H1 (cell line): ENCODE measurements at regions not wholly inside any gene's neighbourhood (a gene's known extent, or its start where the extent isn't known, plus 50 kb on each side); places are given as distances from the start of the nearest gene placed in this dataset.

ENCODE experiments used
- CTCF ChIA-PET: fragments of 300-600 bp; sonication (Branson Sonifier 250); formaldehyde crosslinking; loops from one replicate; lab custom pipeline; 2021; ENCODE audit not compliant: partially characterized antibody; lab: Charles Lee
- POLR2A ChIA-PET: fragments of 300-600 bp; sonication (Branson Sonifier 250); formaldehyde crosslinking; loops from one replicate; lab custom pipeline; 2021; ENCODE audit warnings: inconsistent platforms; ENCODE audit not compliant: partially characterized antibody; lab: Charles Lee
- DNase-seq, 2 experiments: peaks; one replicate each; pipeline versions ENCODE4 v3.0.0 to v3.0.0-alpha.2; 2010 to 2022; ENCODE audit warnings: low spot score in 2 of 2, low read depth in 1 of 2, mixed read lengths in 1 of 2
- FAIRE-seq: peaks from 2 replicates; lab custom pipeline; 2011; peaks lifted over from hg19 to GRCh38; lab: Jason Lieb, UNC
- H2AFZ ChIP-seq: 2 replicates; pipeline ENCODE4 v1.8.1; 2012; ENCODE audit warnings: low read length, inconsistent platforms
- H2AK5ac ChIP-seq: 2 replicates; pipeline ENCODE4 v1.6.1; 2013; ENCODE audit warnings: low read depth, low read length
- H2BK120ac ChIP-seq: replicated peaks from 2 replicates; pipeline ENCODE3; 2013; ENCODE audit warnings: low read depth, low read length, inconsistent platforms
- H2BK12ac ChIP-seq: 2 replicates; pipeline ENCODE4 v1.6.1; 2013; ENCODE audit warnings: low read depth, low read length
- H2BK15ac ChIP-seq: 2 replicates; pipeline ENCODE4 v1.6.1; 2013; ENCODE audit warnings: low read length
- H2BK20ac ChIP-seq: 2 replicates; pipeline ENCODE4 v1.6.1; 2013; ENCODE audit warnings: low read length
- H2BK5ac ChIP-seq: 2 replicates; pipeline ENCODE4 v1.6.1; 2013; ENCODE audit warnings: low read depth, low read length
- H3K14ac ChIP-seq: 2 replicates; pipeline ENCODE4 v1.6.1; 2013; ENCODE audit warnings: inconsistent platforms; ENCODE audit not compliant: insufficient read length
- H3K18ac ChIP-seq: 2 replicates; pipeline ENCODE4 v1.6.1; 2013; ENCODE audit warnings: low read length; ENCODE audit errors: extremely low read depth
- H3K23ac ChIP-seq: 2 replicates; pipeline ENCODE4 v1.6.1; 2013; ENCODE audit warnings: inconsistent platforms; ENCODE audit not compliant: insufficient read length
- H3K23me2 ChIP-seq: 2 replicates; pipeline ENCODE4 v1.6.1; 2013; ENCODE audit warnings: low read depth, low read length
- H3K27ac ChIP-seq: 2 replicates; pipeline ENCODE4 v1.6.1; 2011; ENCODE audit warnings: low read depth, low read length, inconsistent platforms
- H3K27me3 ChIP-seq, 4 experiments: replicated peaks in 1 of 4; 1 replicate in 1 of 4; 2 replicates in 3 of 4; pipeline versions ENCODE4 v1.6.1 to v1.8.1; 2011 to 2013; ENCODE audit warnings: low read length in 3 of 4, mild to moderate bottlenecking in 3 of 4, inconsistent platforms in 2 of 4, mixed read lengths in 2 of 4, moderate library complexity in 1 of 4; ENCODE audit not compliant: control insufficient read depth in 3 of 4, insufficient read depth in 3 of 4; ENCODE audit errors: extremely low read depth in 1 of 4
- H3K36me3 ChIP-seq, 4 experiments: 2 replicates each; pipeline versions ENCODE4 v1.6.1 to v1.8.1; 2011 to 2013; ENCODE audit warnings: mild to moderate bottlenecking in 4 of 4, low read length in 3 of 4, moderate library complexity in 2 of 4, control low read depth in 1 of 4, inconsistent platforms in 1 of 4; ENCODE audit not compliant: insufficient read depth in 4 of 4, control insufficient read depth in 2 of 4
- H3K4ac ChIP-seq: replicated peaks from 2 replicates; pipeline ENCODE3; 2013; ENCODE audit warnings: low read length, low read depth, mixed read lengths, inconsistent platforms; ENCODE audit not compliant: insufficient read length
- H3K4me1 ChIP-seq, 4 experiments: replicated peaks in 1 of 4; 1 replicate in 1 of 4; 2 replicates in 3 of 4; pipeline versions ENCODE4 v1.6.1 to v1.8.1; 2011 to 2013; ENCODE audit warnings: low read length in 3 of 4, inconsistent platforms in 2 of 4, mixed read lengths in 1 of 4; ENCODE audit not compliant: insufficient read depth in 4 of 4, control insufficient read depth in 3 of 4
- H3K4me2 ChIP-seq, 2 experiments: 2 replicates each; pipeline versions ENCODE4 v1.6.1 to v1.8.1; 2011 to 2013; ENCODE audit warnings: low read depth in 2 of 2, low read length in 2 of 2, control low read depth in 1 of 2, inconsistent platforms in 1 of 2, mild to moderate bottlenecking in 1 of 2; ENCODE audit not compliant: insufficient read depth in 1 of 2
- H3K4me3 ChIP-seq, 4 experiments: fragments of 200-600, 300-600 bp in 1 of 4; sonication (generic), shearing (Covaris generic), sonication (Bioruptor Twin) in 1 of 4; 2 replicates each; pipeline versions ENCODE4 v1.5.1 to v1.8.1; 2011 to 2016; ENCODE audit warnings: low read length in 4 of 4, low read depth in 3 of 4, control low read depth in 2 of 4, inconsistent platforms in 2 of 4, mild to moderate bottlenecking in 2 of 4, mixed read lengths in 1 of 4, moderate library complexity in 1 of 4; ENCODE audit not compliant: insufficient read depth in 2 of 4; ENCODE audit errors: extremely low read depth in 1 of 4
- H3K56ac ChIP-seq: replicated peaks from 2 replicates; pipeline ENCODE3; 2013; ENCODE audit warnings: low read depth, mild to moderate bottlenecking, mixed read lengths, low read length, inconsistent platforms; ENCODE audit not compliant: insufficient read length
- H3K79me1 ChIP-seq: 2 replicates; pipeline ENCODE4 v1.6.1; 2013; ENCODE audit warnings: low read depth, low read length, control low read depth
- H3K79me2 ChIP-seq, 2 experiments: 2 replicates each; pipeline versions ENCODE4 v1.6.1 to v1.8.1; 2012 to 2013; ENCODE audit warnings: low read length in 2 of 2, mild to moderate bottlenecking in 2 of 2, inconsistent platforms in 1 of 2; ENCODE audit not compliant: insufficient read depth in 2 of 2, control insufficient read depth in 1 of 2
- H3K9ac ChIP-seq, 4 experiments: replicated peaks in 1 of 4; 1 replicate in 1 of 4; 2 replicates in 3 of 4; pipeline versions ENCODE4 v1.6.1 to v1.8.1; 2011 to 2013; ENCODE audit warnings: low read depth in 3 of 4, low read length in 3 of 4, control low read depth in 2 of 4, mild to moderate bottlenecking in 2 of 4, moderate library complexity in 2 of 4, inconsistent platforms in 1 of 4; ENCODE audit errors: extremely low read depth in 1 of 4
- H3K9me3 ChIP-seq, 2 experiments: 2 replicates each; pipeline versions ENCODE4 v1.6.1 to v1.8.1; 2012 to 2013; ENCODE audit warnings: mild to moderate bottlenecking in 2 of 2, moderate library complexity in 2 of 2, control low read depth in 1 of 2, inconsistent platforms in 1 of 2, low read depth in 1 of 2, low read length in 1 of 2, mixed read lengths in 1 of 2; ENCODE audit not compliant: insufficient read depth in 2 of 2
- H4K20me1 ChIP-seq, 2 experiments: replicated peaks in 1 of 2; 2 replicates each; pipeline versions ENCODE3 to v1.8.1; 2011 to 2013; ENCODE audit warnings: inconsistent platforms in 2 of 2, low read length in 2 of 2, mild to moderate bottlenecking in 1 of 2; ENCODE audit not compliant: insufficient read depth in 2 of 2, control insufficient read depth in 1 of 2
- H4K5ac ChIP-seq: 2 replicates; pipeline ENCODE4 v1.6.1; 2013; ENCODE audit warnings: low read length, low read depth, mixed read lengths, inconsistent platforms; ENCODE audit not compliant: insufficient read length
- H4K8ac ChIP-seq: 2 replicates; pipeline ENCODE4 v1.8.0; 2013; ENCODE audit warnings: mild to moderate bottlenecking, moderate library complexity, low read length, inconsistent platforms; ENCODE audit not compliant: insufficient read depth; ENCODE audit errors: extremely low read depth
- H4K91ac ChIP-seq: replicated peaks from 2 replicates; pipeline ENCODE3; 2013; ENCODE audit warnings: low read length, mixed read lengths, inconsistent platforms; ENCODE audit not compliant: insufficient read length
- RAD21 ChIP-seq, 2 experiments: IDR thresholded peaks in 1 of 2; conservative IDR thresholded peaks in 1 of 2; 2 replicates each; pipeline ENCODE4 v1.6.1; 2011; ENCODE audit warnings: low read depth in 2 of 2, low read length in 2 of 2, improper control_type of control experiment in 1 of 2, inconsistent platforms in 1 of 2, mild to moderate bottlenecking in 1 of 2, moderate library complexity in 1 of 2
- SAP30 ChIP-seq: fragments of 300-600 bp; sonication (generic); IDR thresholded peaks from 2 replicates; pipeline ENCODE4 v1.7.1; 2012; ENCODE audit warnings: low read length, moderate library complexity, mild to moderate bottlenecking, inconsistent platforms; ENCODE audit not compliant: insufficient read depth, insufficient replicate concordance
- SIN3A ChIP-seq, 2 experiments: IDR thresholded peaks in 1 of 2; conservative IDR thresholded peaks in 1 of 2; 2 replicates each; pipeline ENCODE4 v1.6.1; 2011 to 2012; ENCODE audit warnings: low read length in 2 of 2, improper control_type of control experiment in 1 of 2, low read depth in 1 of 2, mild to moderate bottlenecking in 1 of 2
- WGBS, 2 experiments: shearing (Covaris generic) in 1 of 2; methylation state at CpG; one replicate each; pipeline versions ENCODE4 v1.1.6 to v1.1.7; 2013 to 2015; ENCODE audit warnings: low lambda C conversion rate in 2 of 2, mixed read lengths in 2 of 2, inconsistent platforms in 1 of 2, low coverage in 1 of 2, missing lambda C conversion rate in 1 of 2; ENCODE audit not compliant: insufficient replicate concordance in 2 of 2, insufficient coverage in 1 of 2, insufficient read length in 1 of 2; ENCODE audit errors: extremely low coverage in 1 of 2, missing lambda C conversion rate in 1 of 2; 5-methylcytosine and 5-hydroxymethylcytosine counted together

DNA sequence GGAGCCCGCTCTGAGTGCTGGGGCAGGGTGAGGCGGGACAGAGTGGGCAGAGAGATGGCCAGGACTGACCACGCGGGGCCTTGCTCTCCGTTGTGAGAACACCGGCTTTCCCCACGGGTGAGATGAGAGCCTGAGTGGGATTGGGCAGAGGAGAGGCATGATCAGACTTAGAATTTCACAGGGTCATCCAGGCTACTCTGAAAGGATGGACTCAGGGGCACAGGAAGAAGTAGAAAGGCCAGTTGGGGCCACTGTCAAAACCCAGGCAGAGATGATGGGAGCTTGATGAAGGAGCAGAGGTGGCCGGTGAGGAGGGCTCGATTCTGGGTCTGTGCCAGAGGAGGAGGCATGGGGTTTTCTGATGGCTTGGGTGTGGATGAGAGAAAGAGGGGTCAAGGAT is 63.8 kb upstream of the NUP50 start:
- Histone ChIP-seq H4K8ac (no peak overlapping the region), H2AK5ac (no peak overlapping the region), H4K5ac (no peak overlapping the region), H4K20me1 (no peaks in the 10 kb centered on the region), H3K56ac (no peak overlapping the region), H4K91ac (no peak overlapping the region), H3K14ac (no peak overlapping the region), H3K18ac (no peak overlapping the region), H3K9ac (no peak overlapping the region), H2BK20ac (no peak overlapping the region), H3K4me2 (no peak overlapping the region), H2BK5ac (no peak overlapping the region), H3K36me3 (no peaks in the 10 kb centered on the region), H3K9me3 (no peaks in the 10 kb centered on the region), H2BK12ac (no peak overlapping the region), H3K79me1 (no peaks in the 10 kb centered on the region), H3K4me3 (no peak overlapping the region), H2BK120ac (no peak overlapping the region), H2BK15ac (no peak overlapping the region; the same call in 1 of the 2 replicates), H3K79me2 (no peaks in the 10 kb centered on the region), H2AFZ (no peak overlapping the region), H3K4ac (no peak overlapping the region), H3K27me3 (no peaks in the 10 kb centered on the region; a peak in 1 of 7 replicates), H3K23ac (no peak overlapping the region), H3K23me2 (no peaks in the 10 kb centered on the region), H3K4me1 (no peaks in the 10 kb centered on the region; a peak in 1 of 7 replicates), H3K27ac (no peak overlapping the region)
- no peak for TF ChIP-seq RAD21 (IDR thresholded peaks at IDR 0.05 in 1 of 2, conservative IDR thresholded peaks at IDR 0.05 in 1 of 2; ENCODE audit: low read depth in 2 of 2, low read length in 2 of 2)
- no peak for TF ChIP-seq SIN3A (conservative IDR thresholded peaks at IDR 0.05 in 1 of 2, IDR thresholded peaks at IDR 0.05 in 1 of 2; ENCODE audit: low read depth in 1 of 2, low read length in 2 of 2)
- no peak for TF ChIP-seq SAP30
- FAIRE-seq (no peak), DNase-seq (no peak)
- ChIA-PET CTCF (interaction anchor here (0.7 to 3.8 kb wide), 8 partner anchors 9 to 164 kb away, joined by 3 to 16 read pairs (median 5); no protein-coding TSS in a partner anchor), POLR2A (interaction anchor here (1.0 to 1.3 kb wide), 3 partner anchors 85 to 313 kb away, joined by 3 read pairs; partner anchors contain the start of genes RIBC2 and SMC1B)
- WGBS, 2 experiments: 83% methylated on average over 9 of the region's 9 CpGs; no CpG with 5 or more reads in 1 of the 2 experiments
